ENCODE measurements at regions not wholly inside any gene's neighbourhood (a gene's known extent, or its start where the extent isn't known, plus 50 kb on each side); places are given as distances from the start of the nearest gene placed in this dataset.

DNA sequence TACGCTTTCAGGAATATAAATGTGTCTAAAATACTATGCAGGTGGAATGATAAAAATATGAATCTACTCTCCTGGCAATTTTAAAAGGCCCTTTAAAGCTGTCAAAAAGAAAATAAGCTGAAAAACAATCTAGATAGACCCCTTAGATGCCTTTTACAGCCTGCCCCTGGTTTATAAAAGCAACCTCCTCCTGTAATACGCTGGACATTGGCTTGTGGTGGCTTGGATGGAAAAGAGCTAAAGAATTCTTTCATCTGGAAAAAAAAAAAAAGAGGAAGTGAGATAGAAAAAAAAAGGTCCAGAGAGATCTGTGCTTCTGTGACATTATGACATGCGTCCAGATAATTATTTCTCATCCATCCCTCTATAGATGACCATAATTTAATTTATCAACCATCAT, 115.9 kb upstream of the NRSN1 start:
- Histone ChIP-seq H3K4me3 (no peak overlapping the region), H3K9me3 (no peaks in the 10 kb centered on the region), H3K27me3 (no peaks in the 10 kb centered on the region), H3K36me3 (no peaks in the 10 kb centered on the region), H3K27ac (no peak overlapping the region), H3K4me1 (no peaks in the 10 kb centered on the region)
- TF ChIP-seq, protein P1, sequence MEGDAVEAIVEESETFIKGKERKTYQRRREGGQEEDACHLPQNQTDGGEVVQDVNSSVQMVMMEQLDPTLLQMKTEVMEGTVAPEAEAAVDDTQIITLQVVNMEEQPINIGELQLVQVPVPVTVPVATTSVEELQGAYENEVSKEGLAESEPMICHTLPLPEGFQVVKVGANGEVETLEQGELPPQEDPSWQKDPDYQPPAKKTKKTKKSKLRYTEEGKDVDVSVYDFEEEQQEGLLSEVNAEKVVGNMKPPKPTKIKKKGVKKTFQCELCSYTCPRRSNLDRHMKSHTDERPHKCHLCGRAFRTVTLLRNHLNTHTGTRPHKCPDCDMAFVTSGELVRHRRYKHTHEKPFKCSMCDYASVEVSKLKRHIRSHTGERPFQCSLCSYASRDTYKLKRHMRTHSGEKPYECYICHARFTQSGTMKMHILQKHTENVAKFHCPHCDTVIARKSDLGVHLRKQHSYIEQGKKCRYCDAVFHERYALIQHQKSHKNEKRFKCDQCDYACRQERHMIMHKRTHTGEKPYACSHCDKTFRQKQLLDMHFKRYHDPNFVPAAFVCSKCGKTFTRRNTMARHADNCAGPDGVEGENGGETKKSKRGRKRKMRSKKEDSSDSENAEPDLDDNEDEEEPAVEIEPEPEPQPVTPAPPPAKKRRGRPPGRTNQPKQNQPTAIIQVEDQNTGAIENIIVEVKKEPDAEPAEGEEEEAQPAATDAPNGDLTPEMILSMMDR (IDR thresholded peaks at IDR 0.05), result no peak
- DNase-seq (no peak), ATAC-seq (no peak)
- intact Hi-C loops (cut with DNase I), result no loop called here

DNA sequence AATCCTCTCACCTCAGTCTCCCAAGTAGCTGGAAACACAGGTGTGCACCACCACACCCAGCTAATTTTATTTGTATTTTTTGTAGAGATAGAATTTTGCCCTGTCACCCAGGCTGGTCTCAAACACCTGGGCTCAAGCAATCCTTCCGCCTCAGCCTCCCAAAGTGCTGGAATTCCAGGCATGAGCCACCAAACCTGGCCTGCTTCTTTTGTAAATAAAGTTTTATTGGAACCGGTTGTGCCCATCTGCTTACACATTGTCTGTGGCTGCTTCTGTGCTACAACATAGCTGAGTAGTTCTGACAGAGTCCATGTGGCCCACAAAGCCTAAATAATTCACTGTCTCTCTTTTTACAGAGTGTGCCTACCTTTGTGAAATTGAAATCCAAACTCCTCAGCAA, 109.7 kb upstream of the NRSN1 start:
- no peaks in the 10 kb centered on the region for H3K27me3 ChIP-seq
- no peaks in the 10 kb centered on the region for H3K9me3 ChIP-seq
- no peak overlapping the region for H3K4me3 ChIP-seq
- no peak for DNase-seq
- no peak overlapping the region for H3K27ac ChIP-seq
- TF ChIP-seq, protein P1 (IDR thresholded peaks at IDR 0.05), result no peak
- H3K36me3 ChIP-seq, result no peaks in the 10 kb centered on the region
- H3K4me1 ChIP-seq, result no peaks in the 10 kb centered on the region
- no peak for ATAC-seq
- intact Hi-C loops (cut with DNase I), result no loop called here

DNA sequence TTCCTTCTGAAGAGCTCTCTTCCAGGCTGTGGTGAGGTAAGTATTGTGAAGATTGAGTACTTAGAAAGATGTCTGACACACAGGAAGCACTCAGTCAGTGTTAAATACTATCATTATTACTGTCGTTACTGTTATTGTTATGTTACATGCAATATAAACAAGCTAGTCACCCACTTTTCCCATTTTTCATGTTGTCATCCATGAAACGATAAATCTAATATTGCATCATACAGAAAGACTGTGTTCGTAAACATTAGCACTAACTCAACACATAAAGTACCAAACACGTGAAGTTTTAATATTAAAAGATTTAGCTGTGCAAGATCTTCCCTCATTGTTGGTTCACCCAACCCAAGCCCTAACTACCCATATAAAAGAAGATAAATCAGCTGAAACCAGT, 109.2 kb upstream of the NRSN1 start:
- H3K4me3 ChIP-seq, result no peak overlapping the region
- no peak for DNase-seq
- H3K4me1 ChIP-seq, result no peaks in the 10 kb centered on the region
- ATAC-seq, result no peak
- intact Hi-C loops (cut with DNase I), result no loop called here
- H3K27me3 ChIP-seq, result no peaks in the 10 kb centered on the region
- no peak overlapping the region for H3K27ac ChIP-seq
- TF ChIP-seq, protein P1 (IDR thresholded peaks at IDR 0.05), result no peak
- no peaks in the 10 kb centered on the region for H3K36me3 ChIP-seq
- H3K9me3 ChIP-seq, result no peaks in the 10 kb centered on the region

DNA sequence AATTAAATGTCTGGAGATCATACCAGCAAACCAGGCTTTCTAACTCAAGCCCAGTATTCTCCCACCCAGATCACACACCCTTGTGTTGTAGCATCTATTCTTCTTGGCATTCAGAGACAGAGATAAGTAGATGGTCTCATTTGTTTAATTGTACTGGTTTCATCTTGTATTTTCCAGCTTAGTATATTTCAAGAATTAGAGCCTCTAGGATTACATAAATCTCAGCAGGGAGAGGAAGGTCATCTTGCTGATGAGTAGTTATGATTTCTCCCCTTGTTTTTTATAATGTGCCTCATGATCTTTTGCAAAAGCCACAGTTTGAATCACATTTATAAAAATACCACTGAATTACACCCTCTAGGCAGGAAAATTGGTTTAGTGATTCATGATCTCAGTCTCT, 106.6 kb upstream of the NRSN1 start:
- TF ChIP-seq, protein P1 (IDR thresholded peaks at IDR 0.05), result no peak
- intact Hi-C loops (cut with DNase I), result no loop called here
- no peak for ATAC-seq
- DNase-seq, result no peak
- no peaks in the 10 kb centered on the region for H3K9me3 ChIP-seq
- no peaks in the 10 kb centered on the region for H3K36me3 ChIP-seq
- no peak overlapping the region for H3K27ac ChIP-seq
- no peak overlapping the region for H3K4me3 ChIP-seq
- H3K27me3 ChIP-seq, result no peaks in the 10 kb centered on the region
- no peaks in the 10 kb centered on the region for H3K4me1 ChIP-seq

DNA sequence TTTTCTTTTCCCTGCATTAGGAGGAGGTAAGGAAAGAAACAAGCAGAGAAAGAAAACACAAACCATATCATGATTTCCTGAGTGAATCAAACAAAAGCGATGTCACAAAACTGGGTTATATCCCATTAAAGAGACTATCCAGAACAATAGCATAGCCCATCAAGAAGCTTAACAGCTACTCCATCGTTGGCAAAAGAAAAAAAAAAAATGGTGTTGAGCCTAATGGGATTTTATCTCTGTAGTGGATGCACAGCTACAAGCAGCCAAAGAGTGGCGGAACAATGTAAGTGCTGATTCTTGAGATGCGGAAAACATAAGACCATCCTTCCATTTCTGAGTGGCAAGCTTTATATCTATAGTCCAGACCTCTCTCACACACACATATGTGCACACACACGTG, 106.2 kb upstream of the NRSN1 start:
- no peak for DNase-seq
- H3K27me3 ChIP-seq, result no peaks in the 10 kb centered on the region
- no peaks in the 10 kb centered on the region for H3K9me3 ChIP-seq
- ATAC-seq, result no peak
- H3K4me1 ChIP-seq, result no peaks in the 10 kb centered on the region
- no peak overlapping the region for H3K4me3 ChIP-seq
- H3K27ac ChIP-seq, result no peak overlapping the region
- TF ChIP-seq, protein P1 (IDR thresholded peaks at IDR 0.05), result no peak
- intact Hi-C loops (cut with DNase I), result no loop called here
- no peaks in the 10 kb centered on the region for H3K36me3 ChIP-seq

DNA sequence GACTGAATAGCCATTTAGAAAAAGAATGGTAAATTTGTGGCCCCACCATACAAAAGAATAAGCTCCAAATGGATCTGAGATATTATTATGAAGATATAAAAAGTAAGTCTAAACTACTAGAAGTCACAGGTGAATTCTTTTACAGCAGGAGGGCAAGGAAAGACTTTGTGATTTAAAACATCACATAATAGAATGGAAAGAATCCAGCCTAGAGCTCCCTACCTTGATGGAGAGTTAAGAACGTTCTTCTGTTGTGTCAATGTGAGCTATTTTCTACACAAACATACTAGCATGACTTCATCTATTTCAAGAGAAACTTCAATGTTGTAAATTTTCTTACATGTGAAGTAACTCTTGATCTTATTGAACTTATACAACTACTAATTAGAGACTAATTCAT, 100.0 kb upstream of the NRSN1 start:
- intact Hi-C loops (cut with DNase I), result no loop called here
- TF ChIP-seq, protein P1 (IDR thresholded peaks at IDR 0.05), result no peak
- H3K27me3 ChIP-seq, result no peaks in the 10 kb centered on the region
- no peak overlapping the region for H3K27ac ChIP-seq
- ATAC-seq (no peak), DNase-seq (no peak)
- H3K9me3 ChIP-seq, result no peaks in the 10 kb centered on the region
- no peaks in the 10 kb centered on the region for H3K36me3 ChIP-seq
- no peaks in the 10 kb centered on the region for H3K4me1 ChIP-seq
- no peak overlapping the region for H3K4me3 ChIP-seq
